GM12878 (cell line): ENCODE measurements at regions not wholly inside any gene's neighbourhood (a gene's known extent, or its start where the extent isn't known, plus 50 kb on each side); places are given as distances from the start of the nearest gene placed in this dataset.

ENCODE experiments used
- ATAC-seq: fragments of 200-7000 bp; cut with Tn5 transposase; 3 replicates; pipeline ENCODE4 v1.9.1; 2020; ENCODE audit warnings: mild to moderate bottlenecking, moderate library complexity
- BruUV-seq: library from RNA; stranded (reverse); fragments of 400-500 nt; replicated peaks from 2 replicates; lab custom pipeline; 2021; lab: Mats Ljungman, UMichigan
- CTCF ChIA-PET: fragments of 300-600 bp; sonication (Branson Sonifier 250); formaldehyde crosslinking; extraction: SDS; loops from one replicate; lab custom pipeline; 2021; ENCODE audit warnings: inconsistent platforms; lab: Yijun Ruan, JAX
- POLR2A ChIA-PET: fragments of 350-600 bp; formaldehyde crosslinking; extraction: SDS; loops from one replicate; lab custom pipeline; 2021; ENCODE audit warnings: inconsistent platforms; lab: Charles Lee
- RAD21 ChIA-PET: fragments of 300-600 bp; sonication (Branson Sonifier 250); formaldehyde crosslinking; loops from one replicate; lab custom pipeline; 2023; ENCODE audit warnings: antibody characterized with exemption; ENCODE audit not compliant: unreplicated experiment; lab: Charles Lee
- SMC1A ChIA-PET: fragments of 300-600 bp; sonication (Branson Sonifier 250); formaldehyde crosslinking; loops from one replicate; lab custom pipeline; 2023; ENCODE audit not compliant: unreplicated experiment, uncharacterized antibody; lab: Charles Lee
- DNase-seq: peaks from one replicate; pipeline ENCODE4 v3.0.0-alpha.2; 2011; ENCODE audit warnings: low read depth, low spot score
- FAIRE-seq: peaks from 3 replicates; lab custom pipeline; 2011; peaks lifted over from hg19 to GRCh38; lab: Jason Lieb, UNC
- H2AFZ ChIP-seq: 2 replicates; pipeline ENCODE4 v1.6.0; 2011; ENCODE audit warnings: low read depth, low read length, control low read depth; ENCODE audit not compliant: control insufficient read depth
- H3K27ac ChIP-seq: 2 replicates; pipeline ENCODE4 v1.5.1; 2011; ENCODE audit warnings: control low read depth; ENCODE audit not compliant: control insufficient read depth, insufficient read depth
- H3K27me3 ChIP-seq, 2 experiments: replicated peaks in 1 of 2; 2 replicates each; pipeline versions ENCODE4 v1.6.0 to v1.6.1; 2011; ENCODE audit warnings: low read length in 1 of 2; ENCODE audit not compliant: control insufficient read depth in 2 of 2, insufficient read depth in 2 of 2
- H3K36me3 ChIP-seq, 2 experiments: 2 replicates each; pipeline ENCODE4 v1.5.1; 2011; ENCODE audit warnings: low read length in 1 of 2; ENCODE audit not compliant: control insufficient read depth in 2 of 2, insufficient read depth in 2 of 2
- H3K4me1 ChIP-seq: 2 replicates; pipeline ENCODE4 v1.6.1; 2011; ENCODE audit warnings: mild to moderate bottlenecking, low read length, moderate library complexity, mixed read lengths; ENCODE audit not compliant: control insufficient read depth, insufficient read depth
- H3K4me2 ChIP-seq: 2 replicates; pipeline ENCODE4 v1.6.0; 2011; ENCODE audit warnings: control low read depth; ENCODE audit not compliant: control insufficient read depth, insufficient read depth
- H3K4me3 ChIP-seq: fragments of 200-600 bp; sonication (generic); 2 replicates; pipeline ENCODE4 v1.5.1; 2016
- H3K79me2 ChIP-seq: 2 replicates; pipeline ENCODE4 v1.6.0; 2011; ENCODE audit warnings: low read length; ENCODE audit not compliant: control insufficient read depth, insufficient read depth
- H3K9ac ChIP-seq: 2 replicates; pipeline ENCODE4 v1.8.0; 2011; ENCODE audit warnings: low read length, control low read depth, mixed read lengths; ENCODE audit not compliant: control insufficient read depth, insufficient read depth
- H3K9me3 ChIP-seq: replicated peaks from 3 replicates; pipeline ENCODE4 v1.5.1; 2011; ENCODE audit warnings: mild to moderate bottlenecking, low read length; ENCODE audit not compliant: control insufficient read depth, insufficient read depth
- H4K20me1 ChIP-seq: 2 replicates; pipeline ENCODE4 v1.6.0; 2011; ENCODE audit not compliant: control insufficient read depth, insufficient read depth
- BCL3 ChIP-seq: IDR thresholded peaks from 2 replicates; pipeline ENCODE4 v1.6.1; 2011; ENCODE audit warnings: borderline replicate concordance, low read depth, mild to moderate bottlenecking, moderate library complexity, low read length; ENCODE audit not compliant: insufficient read depth, poor library complexity, severe bottlenecking
- CBX5 ChIP-seq: sonication (generic); IDR thresholded peaks from 2 replicates; pipeline ENCODE4 v1.6.1; 2016; ENCODE audit warnings: low read depth, moderate library complexity, mild to moderate bottlenecking, inconsistent platforms
- CEBPZ ChIP-seq: fragments of 150-350 bp; IDR thresholded peaks from 2 replicates; pipeline ENCODE4 v1.6.1; 2016; ENCODE audit warnings: low read depth, low read length
- IKZF2 ChIP-seq, 2 experiments: fragments of 450-650 bp; IDR thresholded peaks; 2 replicates each; pipeline ENCODE4 v1.6.1; 2017; ENCODE audit warnings: mild to moderate bottlenecking in 2 of 2, moderate library complexity in 2 of 2
- LARP7 ChIP-seq: fragments of 450-650 bp; IDR thresholded peaks from 2 replicates; pipeline ENCODE4 v1.6.1; 2017; ENCODE audit warnings: mild to moderate bottlenecking
- MXI1 ChIP-seq: fragments of 150-350 bp; IDR thresholded peaks from 2 replicates; pipeline ENCODE4 v1.6.1; 2011; ENCODE audit warnings: low read depth, mild to moderate bottlenecking, inconsistent platforms, low read length, improper control_type of control experiment
- PKNOX1 ChIP-seq: fragments of 450-650 bp; IDR thresholded peaks from 2 replicates; pipeline ENCODE4 v1.6.1; 2016; ENCODE audit warnings: mild to moderate bottlenecking
- POLR2A ChIP-seq: IDR thresholded peaks from 2 replicates; pipeline ENCODE4 v1.6.1; 2011; ENCODE audit warnings: low read depth, mild to moderate bottlenecking, low read length
- POLR2AphosphoS2 ChIP-seq: IDR thresholded peaks from 2 replicates; pipeline ENCODE4 v1.6.1; 2011; ENCODE audit warnings: low read depth, mild to moderate bottlenecking, low read length, improper control_type of control experiment, moderate library complexity
- RELA ChIP-seq: fragments of 450-650 bp; IDR thresholded peaks from 2 replicates; pipeline ENCODE4 v1.8.0; 2014; ENCODE audit warnings: borderline replicate concordance; ENCODE audit not compliant: partially characterized antibody
- SMAD5 ChIP-seq: IDR thresholded peaks from 2 replicates; pipeline ENCODE4 v1.6.1; 2016; ENCODE audit warnings: antibody characterized with exemption, low read depth
- SUZ12 ChIP-seq: fragments of 200-600 bp; sonication (generic); IDR thresholded peaks from one replicate; pipeline ENCODE4 v1.6.1; 2018; ENCODE audit warnings: antibody characterized with exemption, mild to moderate bottlenecking; ENCODE audit not compliant: unreplicated experiment
- TCF3 ChIP-seq: IDR thresholded peaks from 2 replicates; pipeline ENCODE4 v1.6.1; 2012; ENCODE audit warnings: low read depth, mild to moderate bottlenecking, low read length, borderline replicate concordance; ENCODE audit not compliant: insufficient read depth
- USF2 ChIP-seq: IDR thresholded peaks from 2 replicates; pipeline ENCODE4 v1.6.1; 2011; ENCODE audit warnings: low read depth, low read length, improper control_type of control experiment, borderline replicate concordance
- YBX1 ChIP-seq: fragments of 450-650 bp; IDR thresholded peaks from 2 replicates; pipeline ENCODE4 v1.6.1; 2016; ENCODE audit warnings: antibody characterized with exemption
- ZBTB33 ChIP-seq: fragments of 450-650 bp; IDR thresholded peaks from 2 replicates; pipeline ENCODE4 v1.6.1; 2017; ENCODE audit warnings: mild to moderate bottlenecking
- ZSCAN29 ChIP-seq: fragments of 450-650 bp; IDR thresholded peaks from 2 replicates; pipeline ENCODE4 v1.6.1; 2017; ENCODE audit warnings: mild to moderate bottlenecking, moderate library complexity
- WGBS: methylation state at CpG from one replicate; pipeline ENCODE4 v1.1.6; 2016; ENCODE audit warnings: low lambda C conversion rate; ENCODE audit not compliant: insufficient replicate concordance, insufficient coverage; ENCODE audit errors: missing lambda C conversion rate; 5-methylcytosine and 5-hydroxymethylcytosine counted together
- in situ Hi-C: fragments of 300-500 bp; cut with MboI; formaldehyde crosslinking; loops from 9 replicates; pipeline ENCODE4 v1.14.3; 2018; ENCODE audit warnings: mixed read lengths
- intact Hi-C: fragments of 100-400 bp; cut with micrococcal nuclease; formaldehyde crosslinking; loops from one replicate; pipeline ENCODE4 v1.14.2; 2022; ENCODE audit not compliant: unreplicated experiment

- Histone ChIP-seq H3K27ac (no peak overlapping the region), H2AFZ (no peak overlapping the region), H3K9ac (no peak overlapping the region), H3K36me3 (no peaks in the 10 kb centered on the region), H4K20me1 (no peaks in the 10 kb centered on the region), H3K4me3 (no peak overlapping the region), H3K9me3 (no peaks in the 10 kb centered on the region), H3K4me1 (no peaks in the 10 kb centered on the region), H3K79me2 (no peaks in the 10 kb centered on the region), H3K4me2 (no peak overlapping the region), H3K27me3 (no peaks in the 10 kb centered on the region; a peak in 1 of 4 replicates)
- ChIA-PET POLR2A (no interaction called here), CTCF (no interaction called here), RAD21 (no interaction called here), SMC1A (no interaction called here)
- no peak for FAIRE-seq
- no TSS peak for BruUV-seq
- 2% methylated on average over 3 of the region's 4 CpGs for WGBS
- in situ Hi-C loops (no loop called here), intact Hi-C loops (no loop called here)
- DNase-seq: no peak
- ATAC-seq: no peak
- TF ChIP-seq CEBPZ: no peak
- no peak for TF ChIP-seq IKZF2 (IDR thresholded peaks at IDR 0.05)
- TF ChIP-seq CBX5: no peak
- no peak for TF ChIP-seq TCF3
- no peak for TF ChIP-seq ZSCAN29
- no peak for TF ChIP-seq SUZ12
- no peak for TF ChIP-seq LARP7
- no peak for TF ChIP-seq POLR2A
- TF ChIP-seq ZBTB33: no peak
- TF ChIP-seq MXI1: no peak
- TF ChIP-seq POLR2AphosphoS2: no peak
- TF ChIP-seq BCL3: no peak
- TF ChIP-seq PKNOX1: no peak
- no peak for TF ChIP-seq YBX1
- no peak for TF ChIP-seq SMAD5
- no peak for TF ChIP-seq RELA
- no peak for TF ChIP-seq USF2
Measured at GRCh38 chr9:84079994-84080393, 99.4 kb downstream of the RMI1 start.
